ENCODE measurements at regions not wholly inside any gene's neighbourhood (a gene's known extent, or its start where the extent isn't known, plus 50 kb on each side); places are given as distances from the start of the nearest gene placed in this dataset.

DNA sequence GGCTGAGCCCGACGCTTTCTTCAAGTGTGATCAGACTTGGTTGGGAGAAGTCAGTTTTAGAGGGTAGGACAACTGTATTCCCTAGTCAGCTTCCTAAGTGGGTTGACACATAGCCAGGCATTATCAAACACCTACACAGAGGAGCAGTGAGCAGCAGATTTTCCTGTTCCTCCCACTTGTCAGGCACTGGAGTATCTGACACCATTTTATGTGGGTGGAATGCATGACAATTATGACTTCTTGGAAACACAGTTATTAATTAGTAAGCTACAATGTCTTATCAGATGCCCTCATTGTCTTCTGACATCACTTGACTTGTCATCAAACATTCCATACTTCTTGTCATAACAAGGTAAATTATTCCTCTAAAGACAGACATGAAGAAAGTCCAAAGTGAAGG lies 124.9 kb downstream of the IRX2 start:
- H3K36me3 Mint-ChIP-seq (ENCODE audit: low read depth, unreplicated experiment): peaks cover 3% of the 10 kb centered on the region
- no peaks in the 10 kb centered on the region for H3K4me1 ChIP-seq (ENCODE audit: insufficient read depth, low read length)
- H3K4me2 ChIP-seq (ENCODE audit: low read length): no peak overlapping the region
- H2AFZ ChIP-seq (ENCODE audit: low read depth, low read length): no peak overlapping the region
- no peak overlapping the region for H3K27ac Mint-ChIP-seq (ENCODE audit: unreplicated experiment)
- FAIRE-seq (no peak), DNase-seq (ENCODE audit: low read depth) (no peak)
- peaks cover 3% of the 10 kb centered on the region for H3K9me3 ChIP-seq (ENCODE audit: insufficient read depth, low read depth, low read length)
- TF ChIP-seq, protein P1, sequence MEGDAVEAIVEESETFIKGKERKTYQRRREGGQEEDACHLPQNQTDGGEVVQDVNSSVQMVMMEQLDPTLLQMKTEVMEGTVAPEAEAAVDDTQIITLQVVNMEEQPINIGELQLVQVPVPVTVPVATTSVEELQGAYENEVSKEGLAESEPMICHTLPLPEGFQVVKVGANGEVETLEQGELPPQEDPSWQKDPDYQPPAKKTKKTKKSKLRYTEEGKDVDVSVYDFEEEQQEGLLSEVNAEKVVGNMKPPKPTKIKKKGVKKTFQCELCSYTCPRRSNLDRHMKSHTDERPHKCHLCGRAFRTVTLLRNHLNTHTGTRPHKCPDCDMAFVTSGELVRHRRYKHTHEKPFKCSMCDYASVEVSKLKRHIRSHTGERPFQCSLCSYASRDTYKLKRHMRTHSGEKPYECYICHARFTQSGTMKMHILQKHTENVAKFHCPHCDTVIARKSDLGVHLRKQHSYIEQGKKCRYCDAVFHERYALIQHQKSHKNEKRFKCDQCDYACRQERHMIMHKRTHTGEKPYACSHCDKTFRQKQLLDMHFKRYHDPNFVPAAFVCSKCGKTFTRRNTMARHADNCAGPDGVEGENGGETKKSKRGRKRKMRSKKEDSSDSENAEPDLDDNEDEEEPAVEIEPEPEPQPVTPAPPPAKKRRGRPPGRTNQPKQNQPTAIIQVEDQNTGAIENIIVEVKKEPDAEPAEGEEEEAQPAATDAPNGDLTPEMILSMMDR (IDR thresholded peaks at IDR 0.05; ENCODE audit: insufficient read depth, low read depth, low read length): no peak
- TF ChIP-seq EZH2 (IDR thresholded peaks at IDR 0.05; ENCODE audit: insufficient read depth, low read length): no peak
- peaks cover 3% of the 10 kb centered on the region for H3K9me3 Mint-ChIP-seq (ENCODE audit: unreplicated experiment)
- H3K79me2 ChIP-seq (ENCODE audit: insufficient read depth, low read length): no peaks in the 10 kb centered on the region
- no peaks in the 10 kb centered on the region for H3K36me3 ChIP-seq (ENCODE audit: insufficient read depth, low read length)
- no peak overlapping the region for H3K9ac ChIP-seq (ENCODE audit: low read length)
- H3K27me3 Mint-ChIP-seq (ENCODE audit: low read depth, unreplicated experiment): peaks cover 33% of the 10 kb centered on the region
- no peak overlapping the region for H3K4me3 ChIP-seq (ENCODE audit: insufficient read depth, low read depth, low read length)
- H3K27ac ChIP-seq (ENCODE audit: low read depth, low read length): no peak overlapping the region
- H3K4me3 Mint-ChIP-seq (ENCODE audit: unreplicated experiment): no peak overlapping the region
- no peaks in the 10 kb centered on the region for H4K20me1 ChIP-seq (ENCODE audit: insufficient read depth, low read length)
- H3K27me3 ChIP-seq (ENCODE audit: insufficient read depth, low read length): no peaks in the 10 kb centered on the region
- H3K4me1 Mint-ChIP-seq (ENCODE audit: low read depth, unreplicated experiment): no peaks in the 10 kb centered on the region

DNA sequence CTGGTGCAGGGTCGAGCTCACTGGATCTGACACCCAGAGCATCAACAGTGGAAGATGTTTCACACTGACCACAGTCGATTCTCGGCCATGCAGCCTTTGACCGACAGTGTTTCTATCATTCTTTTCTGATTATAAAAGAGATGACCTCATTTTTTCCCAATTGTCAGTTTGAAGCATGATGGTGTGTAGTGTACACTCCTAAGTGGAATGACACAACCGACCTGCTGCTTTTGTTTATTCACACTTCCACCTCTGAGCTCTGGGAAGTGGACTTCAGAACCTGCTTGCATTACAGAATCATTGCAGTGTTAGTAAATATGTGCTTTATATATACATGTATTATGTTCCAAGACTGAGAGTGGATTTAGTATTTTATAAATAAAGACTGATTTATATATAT lies 128.6 kb downstream of the IRX2 start:
- FAIRE-seq (no peak), DNase-seq (ENCODE audit: low read depth) (no peak)
- H3K27ac Mint-ChIP-seq (ENCODE audit: unreplicated experiment): no peak overlapping the region
- no peaks in the 10 kb centered on the region for H3K9me3 Mint-ChIP-seq (ENCODE audit: unreplicated experiment)
- peaks cover 22% of the 10 kb centered on the region for H3K27me3 Mint-ChIP-seq (ENCODE audit: low read depth, unreplicated experiment)
- peaks cover 3% of the 10 kb centered on the region for H3K9me3 ChIP-seq (ENCODE audit: insufficient read depth, low read depth, low read length)
- H3K4me1 ChIP-seq (ENCODE audit: insufficient read depth, low read length): no peaks in the 10 kb centered on the region
- no peaks in the 10 kb centered on the region for H3K36me3 Mint-ChIP-seq (ENCODE audit: low read depth, unreplicated experiment)
- H3K4me1 Mint-ChIP-seq (ENCODE audit: low read depth, unreplicated experiment): no peaks in the 10 kb centered on the region
- H3K4me3 ChIP-seq (ENCODE audit: insufficient read depth, low read depth, low read length): no peak overlapping the region
- no peaks in the 10 kb centered on the region for H3K27me3 ChIP-seq (ENCODE audit: insufficient read depth, low read length)
- no peaks in the 10 kb centered on the region for H3K79me2 ChIP-seq (ENCODE audit: insufficient read depth, low read length)
- H3K36me3 ChIP-seq (ENCODE audit: insufficient read depth, low read length): no peaks in the 10 kb centered on the region
- no peak for TF ChIP-seq EZH2 (IDR thresholded peaks at IDR 0.05; ENCODE audit: insufficient read depth, low read length)
- TF ChIP-seq, protein P1 (IDR thresholded peaks at IDR 0.05; ENCODE audit: insufficient read depth, low read depth, low read length): no peak
- no peak overlapping the region for H3K4me3 Mint-ChIP-seq (ENCODE audit: unreplicated experiment)
- no peak overlapping the region for H3K4me2 ChIP-seq (ENCODE audit: low read length)
- no peak overlapping the region for H3K9ac ChIP-seq (ENCODE audit: low read length)
- no peak overlapping the region for H2AFZ ChIP-seq (ENCODE audit: low read depth, low read length)
- H4K20me1 ChIP-seq (ENCODE audit: insufficient read depth, low read length): no peaks in the 10 kb centered on the region
- H3K27ac ChIP-seq (ENCODE audit: low read depth, low read length): no peak overlapping the region

DNA sequence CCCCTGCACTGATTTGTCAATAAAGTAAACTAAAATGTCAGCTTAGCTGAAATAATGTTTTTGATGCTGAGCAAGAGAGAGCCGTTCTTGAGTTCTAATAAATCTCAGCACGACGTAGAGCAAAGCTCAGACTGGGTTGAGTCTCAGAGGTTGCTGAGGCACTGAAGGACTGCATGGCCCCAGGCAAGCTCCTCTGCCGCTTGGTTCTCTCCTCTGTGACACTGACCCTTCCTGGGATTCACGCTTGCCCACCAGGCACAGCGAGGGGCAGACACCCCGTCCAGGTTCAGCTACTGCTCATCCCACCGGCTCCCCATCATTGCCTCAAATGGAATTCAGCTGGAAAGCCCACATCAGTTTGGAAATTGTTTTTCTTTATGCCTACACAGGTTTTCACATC lies 129.8 kb downstream of the IRX2 start:
- H3K4me1 Mint-ChIP-seq (ENCODE audit: low read depth, unreplicated experiment): no peaks in the 10 kb centered on the region
- Histone ChIP-seq H3K9ac (ENCODE audit: low read length) (no peak overlapping the region), H3K27ac (ENCODE audit: low read depth, low read length) (no peak overlapping the region), H3K9me3 (ENCODE audit: insufficient read depth, low read depth, low read length) (peaks cover 3% of the 10 kb centered on the region), H3K79me2 (ENCODE audit: insufficient read depth, low read length) (no peaks in the 10 kb centered on the region), H2AFZ (ENCODE audit: low read depth, low read length) (no peak overlapping the region), H3K4me1 (ENCODE audit: insufficient read depth, low read length) (no peaks in the 10 kb centered on the region), H3K4me2 (ENCODE audit: low read length) (no peak overlapping the region), H3K36me3 (ENCODE audit: insufficient read depth, low read length) (no peaks in the 10 kb centered on the region), H4K20me1 (ENCODE audit: insufficient read depth, low read length) (no peaks in the 10 kb centered on the region), H3K27me3 (ENCODE audit: insufficient read depth, low read length) (no peaks in the 10 kb centered on the region), H3K4me3 (ENCODE audit: insufficient read depth, low read depth, low read length) (no peak overlapping the region)
- no peak for FAIRE-seq
- no peaks in the 10 kb centered on the region for H3K9me3 Mint-ChIP-seq (ENCODE audit: unreplicated experiment)
- no peak overlapping the region for H3K4me3 Mint-ChIP-seq (ENCODE audit: unreplicated experiment)
- no peak for DNase-seq (ENCODE audit: low read depth)
- H3K27ac Mint-ChIP-seq (ENCODE audit: unreplicated experiment): no peak overlapping the region
- H3K27me3 Mint-ChIP-seq (ENCODE audit: low read depth, unreplicated experiment): peaks cover 24% of the 10 kb centered on the region
- H3K36me3 Mint-ChIP-seq (ENCODE audit: low read depth, unreplicated experiment): no peaks in the 10 kb centered on the region
- TF ChIP-seq EZH2 (IDR thresholded peaks at IDR 0.05; ENCODE audit: insufficient read depth, low read length): no peak
- TF ChIP-seq, protein P1 (IDR thresholded peaks at IDR 0.05; ENCODE audit: insufficient read depth, low read depth, low read length): no peak

All from astrocyte (in vitro differentiated cells and primary cell).